ELR (cell line): ENCODE measurements at regions not wholly inside any gene's neighbourhood (a gene's known extent, or its start where the extent isn't known, plus 50 kb on each side); places are given as distances from the start of the nearest gene placed in this dataset.
A peak's percentile ranks its signal among the peaks of the same experiment; 100 is the strongest.

Experiments
- DNase-seq: peaks from one replicate; pipeline ENCODE4 v3.0.0-alpha.2; 2015; ENCODE audit warnings: low read depth

- DNase-seq = no peak
Measured at GRCh38 chr4:185924458-185925044, 112.6 kb upstream of the SORBS2 start.

DNA sequence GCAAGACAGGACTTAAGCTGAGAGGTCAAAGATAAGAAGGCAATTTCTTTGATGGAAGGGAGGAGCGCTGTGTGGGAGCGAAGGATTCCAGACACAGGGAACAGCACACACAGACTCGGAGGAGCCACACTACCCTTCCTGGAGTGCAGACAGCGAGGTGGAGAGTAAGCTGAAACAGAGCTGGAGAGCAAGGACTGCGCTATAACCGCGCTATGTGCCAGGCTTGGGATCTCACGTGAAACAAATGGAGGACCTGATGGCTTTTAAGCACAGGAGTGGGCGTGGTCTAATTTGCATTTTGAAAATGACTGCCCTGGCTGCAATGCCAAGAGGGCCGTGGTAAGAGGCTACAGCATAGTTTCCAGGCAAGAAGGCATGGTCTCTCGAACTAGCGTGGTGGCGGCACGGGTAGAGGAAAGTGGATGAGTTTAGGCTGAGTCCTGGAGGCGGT, 113.9 kb upstream of the SORBS2 start:
- DNase-seq = no peak

- no peak for DNase-seq
Measured at GRCh38 chr4:185931375-185931774, 119.4 kb upstream of the SORBS2 start.

GRCh38 chr4:185931986-185932385, 120.0 kb upstream of the SORBS2 start:
- no peak for DNase-seq

DNA sequence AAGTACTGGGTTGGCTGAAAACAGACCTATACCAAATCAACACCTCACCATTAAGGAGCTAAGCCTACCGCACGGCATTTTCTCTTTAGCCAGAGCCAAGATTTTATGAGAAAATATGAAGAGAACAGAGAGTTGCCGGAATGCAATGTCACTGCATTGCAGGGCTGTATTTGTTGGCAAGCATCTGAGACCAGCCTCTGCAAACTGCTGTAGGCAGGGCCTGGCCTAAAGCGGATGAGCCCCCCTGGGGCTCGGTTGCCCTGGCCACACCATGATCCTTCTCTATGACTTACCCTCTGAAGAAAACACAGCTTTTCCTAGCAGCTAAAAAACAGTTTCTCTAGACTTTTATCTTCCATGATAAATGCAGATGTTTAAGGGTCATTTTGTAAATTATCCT, 120.5 kb upstream of the SORBS2 start:
- DNase-seq = no peak

GRCh38 chr4:185933078-185933581, 121.1 kb upstream of the SORBS2 start:
- peak; percentile 26 for DNase-seq

DNA sequence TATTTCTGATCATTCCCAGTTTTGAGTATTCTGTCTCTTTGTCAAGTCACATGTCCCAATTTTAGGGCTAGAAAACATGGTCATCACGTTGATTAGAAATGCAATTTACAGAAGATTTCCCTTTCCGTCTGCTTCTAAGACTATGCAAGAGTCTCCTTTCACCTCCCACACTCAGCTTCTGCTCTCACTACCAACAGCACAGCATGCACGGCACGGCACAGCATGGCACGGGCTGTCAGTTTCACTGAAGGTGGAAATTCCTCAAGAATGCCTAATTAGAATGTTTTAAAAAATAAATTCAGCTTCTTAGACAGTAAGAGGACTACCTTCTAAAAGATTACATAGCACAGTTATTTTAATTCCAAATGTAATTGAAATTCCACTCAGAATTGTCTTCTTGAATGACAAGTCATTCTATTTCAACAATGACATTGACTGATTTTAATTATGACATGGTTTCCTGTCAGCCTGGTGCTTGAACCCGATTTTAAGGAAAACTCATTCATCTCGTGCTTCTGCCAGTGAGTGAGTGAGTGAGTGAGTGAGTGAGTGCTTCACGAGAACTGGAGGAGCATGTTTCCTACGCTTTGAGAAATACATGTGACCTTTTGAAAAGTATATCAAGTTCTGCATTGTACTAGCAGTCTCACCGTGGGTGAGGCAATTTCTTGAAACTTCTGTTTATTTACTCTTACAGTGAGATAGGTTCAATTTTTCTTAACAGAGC, 124.8 kb upstream of the SORBS2 start:
- no peak for DNase-seq

DNA sequence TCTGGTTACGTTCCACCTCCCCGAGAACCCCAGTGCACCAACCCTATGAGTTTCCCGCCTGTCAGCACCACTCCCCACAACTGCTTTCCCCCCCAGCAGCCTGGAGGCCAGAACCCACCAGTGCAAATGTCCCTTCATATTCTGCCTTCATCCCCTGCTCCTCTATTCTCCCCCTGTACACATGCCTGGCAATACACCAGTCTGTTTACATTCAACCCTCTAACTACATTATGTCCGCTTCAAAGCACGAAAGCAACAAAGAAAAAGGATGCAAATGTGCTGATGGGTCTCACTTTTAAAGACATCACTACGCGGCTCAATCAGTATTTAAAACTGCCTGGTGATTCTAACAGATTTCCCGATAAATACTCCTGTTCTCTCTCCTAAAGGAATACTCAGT, 126.7 kb upstream of the SORBS2 start:
- DNase-seq = no peak

DNA sequence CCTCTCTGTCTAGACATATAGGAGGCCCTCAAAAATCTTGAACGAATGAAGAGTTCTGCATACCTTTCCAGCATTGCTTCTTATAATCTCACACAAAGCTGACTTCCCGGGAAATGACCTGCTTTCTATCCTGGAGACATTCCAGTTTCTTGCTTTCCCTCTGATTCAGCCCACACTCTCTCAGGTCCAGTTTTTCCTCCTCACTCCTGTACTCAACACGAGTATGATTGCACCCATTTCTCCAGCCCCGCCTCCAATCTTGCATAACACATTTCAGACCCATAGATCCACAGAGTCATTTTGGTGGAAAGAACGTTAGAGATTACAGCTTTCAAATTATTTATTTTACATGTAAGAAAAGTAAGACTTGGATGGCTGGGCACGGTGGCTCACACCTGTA, 127.5 kb upstream of the TLR3 start:
- no peak for DNase-seq

- no peak for DNase-seq
Measured at GRCh38 chr4:185945252-185945651, 123.7 kb upstream of the TLR3 start.

- DNase-seq = no peak
Measured at GRCh38 chr4:185945906-185946305, 123.0 kb upstream of the TLR3 start.

DNA sequence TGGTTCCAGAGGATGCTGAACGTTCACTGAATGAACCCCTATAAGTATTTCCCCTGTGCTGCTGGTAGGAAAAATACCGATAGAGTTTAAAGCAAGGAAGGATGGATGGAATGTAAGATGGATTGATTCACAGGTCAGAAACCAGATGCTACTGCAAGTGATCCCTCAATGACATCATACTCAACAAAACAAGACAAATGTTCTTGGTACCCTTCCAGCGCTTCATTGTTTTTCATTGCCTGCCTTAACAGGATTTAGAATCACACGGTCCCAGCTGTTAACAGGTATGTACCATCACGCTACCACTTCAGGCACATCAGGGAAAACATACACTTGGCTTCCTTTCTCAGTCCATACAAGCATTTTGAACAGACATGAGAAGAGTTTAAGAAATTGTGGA, 118.1 kb upstream of the TLR3 start:
- DNase-seq = no peak

GRCh38 chr4:185955151-185955770, 113.7 kb upstream of the TLR3 start:
- DNase-seq = no peak

DNA sequence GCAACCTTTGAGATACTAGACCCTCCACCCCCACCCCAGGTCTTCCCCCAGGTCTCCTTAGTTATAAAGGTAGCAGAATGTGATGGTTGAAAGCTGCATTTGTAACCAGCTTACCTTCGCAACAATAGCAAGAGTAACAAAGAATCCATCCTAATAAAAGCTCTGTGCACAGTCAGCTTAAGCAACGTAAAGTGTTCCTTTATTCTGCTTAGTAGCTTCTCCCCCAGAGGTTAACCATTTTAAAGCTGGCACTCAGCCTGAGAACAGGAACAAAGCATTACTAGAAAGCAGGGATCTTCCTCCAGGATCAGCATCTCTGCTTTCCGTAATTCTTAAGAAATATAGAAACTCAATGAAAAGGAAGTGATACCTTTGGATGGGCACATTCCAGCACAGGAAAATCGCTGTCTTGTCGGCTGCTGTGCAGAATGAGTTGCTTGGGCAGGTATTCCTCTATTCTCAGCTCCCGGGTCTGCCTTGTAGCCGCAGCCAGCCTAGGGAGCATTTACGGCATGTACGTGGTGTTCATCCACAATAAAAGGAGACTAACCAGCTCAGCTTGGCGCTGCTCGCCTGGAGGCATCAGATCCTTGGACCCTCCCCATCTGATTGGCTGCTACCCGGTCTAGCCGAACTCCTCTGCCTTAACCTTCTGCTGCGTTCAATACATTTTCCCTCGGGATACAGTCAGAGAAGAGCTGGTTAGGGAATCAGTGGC, 113.0 kb upstream of the TLR3 start:
- no peak for DNase-seq

DNA sequence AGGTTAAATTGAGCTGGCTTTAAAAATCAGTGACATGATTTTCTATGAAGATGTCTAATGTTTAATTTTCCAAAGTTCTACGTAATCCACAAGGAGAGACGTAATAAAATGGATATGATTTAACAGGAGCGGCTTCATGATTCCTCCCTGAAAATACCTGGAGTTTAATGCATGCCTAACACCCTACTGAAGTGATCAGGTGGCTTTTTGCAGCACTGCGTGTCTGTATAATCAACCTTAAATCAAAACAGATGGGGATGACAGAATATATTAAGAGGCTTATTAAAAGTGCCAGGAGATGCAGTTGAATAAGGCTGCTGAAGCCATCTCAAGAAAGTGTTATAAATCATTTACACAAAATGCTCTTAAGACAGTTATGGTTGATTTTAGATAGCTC, 112.4 kb upstream of the TLR3 start:
- no peak for DNase-seq

GRCh38 chr4:185958094-185958747, 110.7 kb upstream of the TLR3 start:
- DNase-seq = no peak

DNA sequence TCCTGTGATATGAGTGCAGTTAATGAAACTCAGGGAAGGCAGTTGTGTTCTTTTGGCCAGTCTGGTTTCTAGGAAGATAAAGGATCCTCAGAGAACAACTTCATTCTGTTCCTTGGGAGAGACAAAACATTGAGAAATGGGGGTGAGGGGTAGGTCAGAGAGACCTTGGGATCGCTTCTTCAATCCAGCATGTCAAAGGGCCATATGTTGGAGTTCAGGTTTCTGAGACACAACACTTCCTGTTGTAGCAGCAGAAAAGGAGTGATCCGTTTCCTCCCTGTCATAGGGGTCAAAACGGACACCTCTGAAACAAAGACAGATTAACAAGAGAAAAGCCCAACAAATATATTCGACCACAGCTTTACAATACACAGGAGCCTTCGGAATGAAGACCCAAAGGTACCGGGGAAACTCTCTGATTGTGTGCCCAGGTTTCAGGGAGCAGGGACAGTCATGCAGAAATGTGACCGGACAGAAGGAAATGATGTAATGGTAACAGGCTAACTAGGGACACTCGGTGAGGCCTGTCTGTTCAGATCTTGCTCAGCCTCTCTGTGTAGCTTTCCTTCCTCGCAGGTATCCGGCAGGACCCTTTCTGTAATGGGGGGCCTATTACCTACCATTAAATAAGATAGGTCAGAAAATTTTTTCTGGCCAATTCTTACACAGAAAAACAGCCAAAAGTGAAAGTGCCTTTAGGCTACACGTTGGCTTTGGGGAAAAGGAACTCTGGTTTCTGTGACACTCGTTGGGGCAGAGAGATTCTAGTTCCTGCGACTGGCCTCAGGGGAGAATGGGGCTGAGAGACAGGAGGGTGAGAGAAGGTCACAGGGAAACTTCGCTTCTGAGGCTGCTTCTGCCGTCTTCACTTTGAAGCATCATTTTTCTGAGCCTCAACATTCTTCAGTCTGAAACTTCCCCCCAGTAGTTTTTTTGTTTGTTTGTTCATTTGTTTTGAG, 103.3 kb upstream of the TLR3 start:
- DNase-seq = no peak

DNA sequence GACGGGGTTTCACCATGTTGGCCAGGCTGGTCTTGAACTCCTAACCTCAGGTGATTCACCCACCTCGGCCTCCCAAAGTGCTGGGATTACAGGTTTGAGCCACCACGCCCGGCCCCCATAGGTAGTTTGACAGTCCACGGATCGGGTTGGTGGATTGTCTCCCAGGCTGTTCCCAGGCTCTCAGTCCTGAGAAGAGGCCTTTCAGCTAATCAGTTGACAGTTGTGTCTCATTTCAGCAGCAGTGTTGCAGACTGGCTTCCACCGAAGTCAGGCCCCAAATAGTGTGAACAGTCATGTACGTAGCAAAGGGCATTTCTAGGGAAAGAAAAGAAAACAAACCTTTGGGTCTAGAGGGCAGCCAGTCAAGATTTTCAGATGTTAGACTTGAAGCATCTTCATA, 102.4 kb upstream of the TLR3 start:
- no peak for DNase-seq

DNA sequence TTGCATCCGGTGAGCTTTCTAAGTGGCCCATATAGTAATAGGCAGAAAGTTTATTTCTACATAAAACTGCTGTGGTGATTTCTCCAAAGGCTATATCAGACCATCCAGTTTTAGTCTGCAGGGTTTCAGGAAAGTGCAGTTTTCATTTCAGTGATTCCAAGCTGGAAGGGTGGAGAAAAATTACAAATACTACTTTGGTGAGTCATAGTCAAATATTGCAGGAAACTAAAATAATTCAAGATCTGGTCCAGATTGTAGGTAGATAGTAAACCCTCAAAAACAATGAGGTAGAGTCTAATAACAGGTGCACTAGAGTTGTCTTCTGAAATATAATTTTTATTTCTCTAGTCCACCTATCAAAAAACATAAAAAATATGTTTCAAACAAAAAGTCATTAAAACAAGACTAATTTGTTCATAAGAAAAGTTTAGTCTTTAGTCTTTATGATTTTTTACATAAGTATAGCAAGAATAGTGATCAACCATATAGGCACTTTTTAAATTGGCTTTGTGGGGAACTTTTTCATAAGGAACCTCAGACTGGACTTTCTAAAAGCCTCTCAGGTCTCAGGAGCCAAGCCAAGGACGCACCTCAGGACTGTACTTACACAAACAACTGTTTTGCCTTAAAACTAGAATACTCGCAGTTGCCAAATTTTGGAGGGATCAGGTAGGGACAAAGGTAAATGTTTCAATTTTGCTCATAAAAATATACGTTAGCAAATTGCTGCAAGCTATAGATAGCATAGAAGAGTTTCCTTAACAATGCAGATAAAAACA, 101.8 kb upstream of the TLR3 start:
- no peak for DNase-seq

DNA sequence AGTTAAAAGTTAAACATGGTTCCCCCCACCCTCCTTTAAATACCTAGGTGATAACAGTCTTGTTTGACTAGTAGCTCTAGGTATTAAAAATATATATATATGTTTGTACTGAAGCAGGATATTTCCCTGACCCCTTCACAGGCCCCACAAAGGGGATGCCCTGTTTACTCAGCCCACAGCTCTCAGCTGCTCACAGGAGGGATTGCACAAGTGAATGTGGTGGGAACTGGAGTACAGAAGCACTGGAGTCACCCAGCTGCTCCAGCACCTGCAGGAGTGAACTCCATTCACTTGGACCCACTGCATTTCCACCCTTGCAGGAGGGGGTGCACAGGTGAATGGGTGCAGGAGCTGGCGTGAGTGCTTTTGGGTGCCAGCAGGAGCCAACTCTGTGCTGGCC, 99.3 kb upstream of the TLR3 start:
- DNase-seq = no peak
